Stimulated activated CD8-positive, alpha-beta memory T cell treated with anti-CD3 and anti-CD28 coated beads, Interleukin-15, amount 100 ng/mL, for 4 hours (primary cell): ENCODE measurements at regions not wholly inside any gene's neighbourhood (a gene's known extent, or its start where the extent isn't known, plus 50 kb on each side); places are given as distances from the start of the nearest gene placed in this dataset.

Experiments used
- DNase-seq, 2 donors: peaks; one replicate each; pipeline ENCODE4 v3.0.0-alpha.2; 2020; ENCODE audit warnings: low read depth in 2 of 2

- DNase-seq: no peak
Measured at GRCh38 chr15:94606286-94606685, 374.9 kb downstream of the MCTP2 start.

GRCh38 chr15:94607176-94607654 is 375.9 kb downstream of the MCTP2 start:
- DNase-seq: no peak

- no peak for DNase-seq
Measured at GRCh38 chr15:94610069-94610468, 378.7 kb downstream of the MCTP2 start.

GRCh38 chr15:94610485-94610884 is 379.1 kb downstream of the MCTP2 start:
- DNase-seq: no peak

- DNase-seq: no peak
Measured at GRCh38 chr15:94611656-94612055, 380.3 kb downstream of the MCTP2 start.

- no peak for DNase-seq
Measured at GRCh38 chr15:94615688-94616087, 384.3 kb downstream of the MCTP2 start.

- DNase-seq: no peak
Measured at GRCh38 chr15:94620632-94621031, 389.3 kb downstream of the MCTP2 start.

GRCh38 chr15:94621736-94622135 is 390.4 kb downstream of the MCTP2 start:
- DNase-seq: no peak

GRCh38 chr15:94626949-94627348 is 395.6 kb downstream of the MCTP2 start:
- DNase-seq: no peak

GRCh38 chr15:94631608-94632007 is 400.2 kb downstream of the MCTP2 start:
- DNase-seq: no peak

GRCh38 chr15:94638183-94638582 is 406.8 kb downstream of the MCTP2 start:
- DNase-seq: no peak

GRCh38 chr15:94639701-94640100 is 408.3 kb downstream of the MCTP2 start:
- DNase-seq: no peak

GRCh38 chr15:94644433-94644832 is 413.1 kb downstream of the MCTP2 start:
- no peak for DNase-seq

GRCh38 chr15:94653071-94653470 is 421.7 kb downstream of the MCTP2 start:
- DNase-seq: no peak

GRCh38 chr15:94655249-94655880 is 424.0 kb downstream of the MCTP2 start:
- no peak for DNase-seq

- no peak for DNase-seq
Measured at GRCh38 chr15:94665676-94666441, 434.5 kb downstream of the MCTP2 start.

GRCh38 chr15:94666553-94666952 is 435.2 kb downstream of the MCTP2 start:
- no peak for DNase-seq

GRCh38 chr15:94667109-94667508 is 435.7 kb downstream of the MCTP2 start:
- no peak for DNase-seq

GRCh38 chr15:94670438-94671034 is 439.2 kb downstream of the MCTP2 start:
- DNase-seq: no peak

- no peak for DNase-seq
Measured at GRCh38 chr15:94671858-94672532, 440.6 kb downstream of the MCTP2 start.

GRCh38 chr15:94673801-94674200 is 442.4 kb downstream of the MCTP2 start:
- DNase-seq: no peak

- no peak for DNase-seq
Measured at GRCh38 chr15:94674296-94674695, 442.9 kb downstream of the MCTP2 start.
